H1 (cell line): ENCODE measurements at regions not wholly inside any gene's neighbourhood (a gene's known extent, or its start where the extent isn't known, plus 50 kb on each side); places are given as distances from the start of the nearest gene placed in this dataset.

Source experiments
- ATF3 ChIP-seq: IDR thresholded peaks from 2 replicates; pipeline ENCODE4 v1.6.1; 2011; ENCODE audit warnings: low read depth, mild to moderate bottlenecking, low read length; ENCODE audit not compliant: insufficient read depth
- BACH1 ChIP-seq: IDR thresholded peaks from 2 replicates; pipeline ENCODE4 v1.6.1; 2012; ENCODE audit warnings: low read length, improper control_type of control experiment
- BRCA1 ChIP-seq: IDR thresholded peaks from 2 replicates; pipeline ENCODE4 v1.6.1; 2012; ENCODE audit warnings: low read depth, low read length, improper control_type of control experiment
- CHD2 ChIP-seq: IDR thresholded peaks from 2 replicates; pipeline ENCODE4 v1.6.1; 2012; ENCODE audit warnings: low read length, improper control_type of control experiment
- CTCF ChIP-seq, 3 experiments: IDR thresholded peaks; 1 replicate in 2 of 3; 2 replicates in 1 of 3; pipeline versions ENCODE4 v1.5.1 to v1.6.1; 2011; ENCODE audit warnings: low read length in 3 of 3, mild to moderate bottlenecking in 3 of 3, inconsistent platforms in 2 of 3, low read depth in 1 of 3, moderate library complexity in 1 of 3; ENCODE audit not compliant: insufficient read depth in 1 of 3; ENCODE audit errors: control extremely low read depth in 1 of 3
- HDAC2 ChIP-seq, 2 experiments: fragments of 300-600 bp in 1 of 2; sonication (generic) in 1 of 2; IDR thresholded peaks; 2 replicates each; pipeline ENCODE4 v1.6.1; 2011 to 2012; ENCODE audit warnings: low read depth in 2 of 2, low read length in 2 of 2, mild to moderate bottlenecking in 2 of 2, moderate library complexity in 2 of 2, borderline replicate concordance in 1 of 2, inconsistent platforms in 1 of 2
- SUZ12 ChIP-seq: fragments of 200-600 bp; sonication (generic); IDR thresholded peaks from 2 replicates; pipeline ENCODE4 v1.6.1; 2012; ENCODE audit warnings: mild to moderate bottlenecking, inconsistent platforms, low read length, moderate library complexity, mixed read lengths
- USF2 ChIP-seq: IDR thresholded peaks from 2 replicates; pipeline ENCODE4 v1.6.1; 2011; ENCODE audit warnings: low read length, improper control_type of control experiment
- ZNF274 ChIP-seq: IDR thresholded peaks from 2 replicates; pipeline ENCODE4 v1.7.0; 2012; ENCODE audit warnings: low read length, borderline replicate concordance; ENCODE audit errors: extremely low read depth

- TF ChIP-seq CHD2 = no peak
- TF ChIP-seq SUZ12 = no peak
- TF ChIP-seq ZNF274 = no peak
- TF ChIP-seq CTCF (IDR thresholded peaks at IDR 0.05; ENCODE audit: control extremely low read depth in 1 of 3, insufficient read depth in 1 of 3, low read depth in 1 of 3, low read length in 3 of 3) = no peak
- TF ChIP-seq BACH1 = no peak
- TF ChIP-seq HDAC2 (IDR thresholded peaks at IDR 0.05; ENCODE audit: borderline replicate concordance in 1 of 2, low read depth in 2 of 2, low read length in 2 of 2) = no peak
- no peak for TF ChIP-seq BRCA1
- TF ChIP-seq USF2 = no peak
- no peak for TF ChIP-seq ATF3
Observed at GRCh38 chr16:56038564-56039098, 152.7 kb upstream of the GNAO1 start.
